HG03103 (cell line): ENCODE measurements at regions not wholly inside any gene's neighbourhood (a gene's known extent, or its start where the extent isn't known, plus 50 kb on each side); places are given as distances from the start of the nearest gene placed in this dataset.

Experiments
- ATAC-seq: cut with Tn5 transposase; IDR thresholded peaks from one replicate; pipeline ENCODE4 v1.9.1; 2021; ENCODE audit warnings: low read depth; ENCODE audit not compliant: unreplicated experiment

DNA sequence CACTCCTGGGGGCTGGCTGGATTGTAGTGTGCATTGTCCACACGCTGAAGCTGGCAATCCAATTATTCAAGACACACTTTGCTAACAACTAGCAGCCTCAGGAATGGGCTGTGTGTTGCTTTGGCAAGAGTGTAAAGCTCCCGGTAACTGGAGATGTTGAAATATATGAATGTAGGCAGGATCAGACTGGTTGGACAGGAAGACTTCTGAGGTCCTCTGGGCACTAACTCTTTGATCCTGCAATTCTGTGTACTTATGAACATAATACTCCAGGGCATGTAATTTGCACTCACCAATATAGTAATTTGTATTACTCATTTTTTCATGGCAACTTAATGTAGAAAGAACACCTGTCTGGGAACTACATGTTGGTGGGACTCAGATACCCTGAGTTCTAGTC, 106.7 kb upstream of the SLC28A3 start:
- no peak for ATAC-seq

DNA sequence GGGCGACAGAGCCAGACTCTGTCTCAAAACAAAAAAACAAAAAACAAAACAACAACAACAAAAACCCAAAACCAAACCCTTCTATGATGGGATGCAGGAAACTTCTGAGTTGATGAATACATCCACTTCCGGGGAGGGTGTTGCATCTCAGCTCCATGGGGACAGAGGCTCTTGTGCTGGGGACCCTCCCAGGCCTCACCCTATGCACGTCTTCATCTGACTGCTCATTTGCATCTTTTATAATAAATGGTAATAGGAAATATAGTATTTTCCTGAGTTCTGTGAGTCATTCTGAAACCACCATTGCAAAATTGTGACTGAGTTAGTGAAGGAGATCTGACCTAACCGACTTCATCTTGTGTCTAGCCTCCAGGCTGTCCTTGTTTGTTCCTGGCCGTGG, 109.5 kb upstream of the SLC28A3 start:
- ATAC-seq: no peak

DNA sequence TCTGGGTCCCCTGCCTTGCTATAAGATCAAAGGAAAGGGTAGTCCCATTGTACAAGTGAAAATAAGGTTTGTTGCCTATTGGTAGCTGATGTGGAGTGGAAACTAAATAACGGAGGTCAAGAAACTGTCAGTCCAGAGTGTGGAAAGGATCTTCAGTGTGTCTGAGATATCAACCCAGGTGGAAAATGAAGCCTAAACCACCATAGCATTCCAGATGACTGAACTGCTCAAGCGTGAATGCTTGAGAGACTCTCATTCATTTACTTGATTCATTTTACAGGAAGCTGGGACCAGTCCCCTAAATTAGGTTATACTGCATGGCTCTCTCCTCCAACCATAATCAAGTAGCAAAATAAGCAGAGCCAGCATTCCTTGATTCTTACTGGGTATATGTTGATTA, 116.0 kb upstream of the SLC28A3 start:
- ATAC-seq: no peak

DNA sequence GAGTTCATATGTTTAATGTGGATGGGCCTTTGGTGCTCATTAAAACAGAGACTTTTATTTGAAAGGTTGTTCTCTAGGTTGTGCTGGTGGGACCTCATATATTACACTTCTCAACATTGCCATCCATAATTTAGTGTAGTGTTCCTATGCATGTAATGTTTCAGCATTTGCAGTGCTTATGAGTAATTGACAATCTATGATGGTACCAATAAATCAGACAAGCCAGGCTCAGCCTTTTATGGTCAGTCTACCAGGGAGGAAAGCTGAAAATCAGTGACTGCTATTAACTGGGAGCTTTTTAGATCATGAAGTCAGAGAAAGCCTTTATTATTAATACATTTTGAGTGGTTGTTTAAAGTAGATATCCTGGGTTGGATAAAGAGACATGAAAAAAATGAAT, 120.1 kb upstream of the SLC28A3 start:
- ATAC-seq: no peak

DNA sequence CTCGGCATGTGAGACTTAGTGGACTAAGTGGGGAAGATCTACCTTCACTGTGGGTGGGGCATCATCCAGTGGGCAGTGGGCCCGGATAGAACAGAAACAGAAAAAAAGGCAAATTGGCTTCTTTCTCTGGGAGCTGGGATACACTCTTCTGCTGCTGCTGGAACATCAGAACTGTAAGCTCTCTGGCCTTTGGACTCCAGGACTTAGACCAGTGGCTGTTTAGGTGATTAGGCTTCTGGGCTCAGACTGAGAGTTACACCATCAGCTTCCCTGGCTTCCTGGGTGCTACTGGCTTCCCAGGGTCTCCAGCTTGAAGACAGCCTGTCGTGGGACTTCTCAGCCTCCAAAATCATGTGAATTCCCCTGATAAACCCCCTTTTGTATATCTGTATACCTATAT, 122.7 kb upstream of the SLC28A3 start:
- ATAC-seq: no peak

DNA sequence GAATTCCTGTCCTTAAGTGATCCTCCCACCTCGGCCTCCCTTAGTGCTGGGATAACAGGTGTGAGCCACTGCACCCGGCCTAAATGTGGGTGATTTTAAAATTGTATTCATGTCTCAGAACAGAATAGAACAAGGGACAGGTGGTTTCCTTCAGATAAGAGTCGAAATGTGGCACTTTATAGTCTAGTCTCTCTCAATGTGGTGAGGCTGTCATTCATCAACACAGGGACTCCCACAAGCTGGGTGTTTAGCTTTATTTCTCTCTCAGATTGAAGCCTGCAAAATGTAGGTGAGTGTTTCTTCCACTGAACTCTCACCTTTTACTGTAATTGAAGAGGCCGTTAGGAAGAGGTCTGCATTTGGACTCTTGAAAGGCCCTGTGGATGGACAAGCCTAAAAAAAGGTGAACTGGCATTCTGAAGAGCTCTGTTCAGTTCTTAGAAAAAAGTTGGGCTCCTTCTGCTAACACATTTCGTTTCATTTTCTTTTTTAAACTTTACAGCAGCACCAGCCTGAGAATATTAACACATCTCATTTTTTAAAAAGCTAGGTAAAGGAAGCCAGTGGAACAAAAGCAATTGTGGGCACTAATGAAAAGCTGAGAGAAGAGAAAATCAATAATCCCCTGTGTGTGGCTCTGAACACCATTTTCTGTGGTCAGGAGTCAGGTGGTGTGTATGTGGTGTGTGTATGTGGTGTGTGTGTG, 126.2 kb upstream of the SLC28A3 start:
- ATAC-seq: no peak

DNA sequence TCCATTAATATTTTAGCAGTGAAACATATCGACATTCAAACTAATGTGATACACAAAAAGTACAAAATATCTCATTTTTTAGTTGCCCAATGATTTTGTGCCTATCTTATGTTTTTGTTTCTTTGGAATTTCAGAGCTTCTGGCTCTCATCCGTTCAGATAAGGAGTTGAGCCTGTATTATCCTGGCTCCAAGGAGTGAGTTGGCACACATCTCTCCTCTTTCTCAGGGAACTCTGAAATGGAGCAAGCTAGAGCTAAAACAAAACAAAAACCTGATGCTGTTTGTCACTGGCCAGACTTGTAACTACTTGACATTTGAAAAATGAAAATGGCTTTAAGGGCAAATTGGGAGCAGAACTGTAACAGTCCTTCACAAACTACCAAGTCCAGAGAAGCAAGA, 131.3 kb upstream of the SLC28A3 start:
- no peak for ATAC-seq

DNA sequence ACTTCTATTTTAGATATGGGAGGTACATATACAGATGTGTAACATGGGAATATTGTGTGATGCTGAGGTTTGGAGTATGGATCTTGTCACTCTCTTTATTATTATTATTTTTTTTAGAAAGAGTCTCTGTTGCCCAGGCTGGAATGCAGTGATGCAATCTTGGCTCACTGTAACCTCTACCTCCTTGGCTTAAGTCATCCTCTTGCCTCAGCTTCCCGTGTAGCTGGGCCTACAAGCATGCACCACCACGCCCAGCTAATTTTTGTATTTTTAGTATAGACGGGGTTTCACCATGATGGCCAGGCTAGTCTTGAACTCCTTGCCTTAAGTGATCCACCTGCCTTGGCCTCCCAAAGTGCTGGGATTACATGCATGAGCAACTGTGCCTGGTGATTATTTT, 138.4 kb upstream of the SLC28A3 start:
- no peak for ATAC-seq

DNA sequence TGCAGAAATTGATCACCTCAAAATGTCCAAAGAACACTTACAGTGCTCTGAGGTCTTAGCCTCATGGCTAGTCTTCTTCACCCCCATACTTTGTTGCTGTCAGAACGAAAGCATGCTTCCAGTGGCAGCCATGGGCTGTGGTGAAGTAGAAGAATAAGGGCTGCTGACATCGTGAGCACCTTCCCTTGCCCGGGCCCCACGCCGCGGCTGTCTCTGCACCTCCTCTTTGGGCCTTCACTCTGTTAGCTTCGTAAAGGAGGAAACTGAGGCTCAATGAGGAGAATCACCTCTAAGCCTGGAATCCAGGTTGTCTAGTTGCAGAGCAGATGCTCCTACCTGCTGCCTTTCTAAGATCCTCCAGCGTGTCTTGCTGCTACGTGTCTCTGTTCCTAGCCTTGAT, 139.5 kb upstream of the SLC28A3 start:
- no peak for ATAC-seq

DNA sequence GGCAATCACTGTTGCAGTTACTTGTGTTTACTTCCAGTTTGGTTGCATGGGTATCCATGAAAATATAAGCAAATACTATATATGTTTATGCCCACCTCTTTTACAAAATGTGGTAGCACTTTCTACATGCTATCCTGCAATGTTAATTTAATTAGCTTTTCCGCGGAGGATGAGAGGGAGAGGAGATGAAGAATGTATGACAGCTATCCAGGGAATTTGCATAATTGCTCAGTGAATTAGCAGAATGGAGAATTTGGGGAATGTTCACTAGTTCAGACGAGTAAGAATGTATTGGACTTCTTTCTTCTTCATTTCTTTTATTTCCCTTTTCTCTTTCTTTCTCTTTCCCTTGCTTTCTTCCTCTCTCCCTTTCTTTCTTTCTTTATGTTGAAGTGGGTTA, 140.7 kb upstream of the SLC28A3 start:
- ATAC-seq: no peak

DNA sequence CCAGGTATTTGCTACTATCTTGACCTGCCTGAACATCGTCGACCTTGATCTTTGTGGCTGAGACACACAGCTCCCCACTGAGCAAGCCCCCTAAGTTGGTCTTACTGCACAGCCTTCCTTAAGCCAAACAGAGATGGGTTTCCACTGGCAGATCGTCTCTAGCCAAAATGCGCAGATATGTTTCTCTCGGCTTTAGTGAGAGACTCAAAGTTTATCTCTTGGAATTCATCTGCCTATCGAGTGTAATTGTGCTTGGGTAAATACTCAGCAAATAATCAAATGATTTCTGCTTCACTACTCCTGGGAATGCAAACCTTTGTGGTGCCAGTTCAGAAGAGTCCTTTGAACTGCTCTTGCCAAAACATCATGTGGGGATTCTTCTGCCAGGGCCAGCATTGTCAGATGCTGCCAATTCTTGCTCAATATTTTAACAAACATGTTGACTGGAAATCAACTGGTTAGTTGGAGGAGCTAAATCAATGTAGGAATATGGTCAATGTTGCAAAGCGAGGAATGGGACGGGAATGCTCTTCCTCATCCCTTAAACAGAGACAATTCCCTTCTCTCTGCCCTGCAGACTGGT, 141.2 kb upstream of the SLC28A3 start:
- ATAC-seq: no peak

DNA sequence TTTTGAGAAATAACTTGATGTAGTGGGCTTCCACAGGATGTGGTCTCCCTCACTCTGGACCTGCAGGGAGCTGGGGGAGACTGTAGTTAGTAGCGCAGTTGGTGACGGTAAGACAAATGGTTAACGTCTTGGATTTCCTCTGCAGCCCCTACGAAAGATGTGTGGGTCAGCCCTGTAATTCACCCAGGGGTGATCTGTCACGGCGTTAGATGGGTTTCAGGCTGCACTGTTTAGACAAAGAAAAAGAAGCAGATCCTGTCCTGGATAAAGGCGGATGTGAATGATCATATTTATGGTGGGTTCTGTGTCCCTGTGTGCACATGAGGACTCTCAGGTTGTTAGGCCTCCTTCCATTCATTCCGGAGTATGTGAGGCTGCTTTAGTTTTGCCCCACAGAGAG, 142.0 kb upstream of the SLC28A3 start:
- no peak for ATAC-seq

DNA sequence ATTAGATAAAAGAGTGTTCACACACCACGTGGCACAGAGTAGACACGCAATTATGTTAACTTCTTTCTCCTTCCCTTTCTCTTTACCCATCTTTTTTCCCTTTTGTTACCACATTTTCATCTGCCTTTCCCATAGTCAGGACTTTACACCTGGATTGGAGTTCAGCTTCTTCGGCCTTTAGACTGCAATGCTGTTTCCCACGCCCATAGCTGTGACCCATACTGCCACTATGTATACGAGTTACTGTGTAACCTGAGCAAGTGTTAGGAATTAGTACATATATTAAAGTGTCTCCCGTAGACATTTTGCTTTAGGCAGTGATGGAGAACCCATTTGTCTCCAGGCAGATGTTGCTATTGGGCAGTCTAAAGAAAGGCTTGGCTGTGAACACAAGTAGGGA, 143.6 kb upstream of the SLC28A3 start:
- ATAC-seq: no peak

DNA sequence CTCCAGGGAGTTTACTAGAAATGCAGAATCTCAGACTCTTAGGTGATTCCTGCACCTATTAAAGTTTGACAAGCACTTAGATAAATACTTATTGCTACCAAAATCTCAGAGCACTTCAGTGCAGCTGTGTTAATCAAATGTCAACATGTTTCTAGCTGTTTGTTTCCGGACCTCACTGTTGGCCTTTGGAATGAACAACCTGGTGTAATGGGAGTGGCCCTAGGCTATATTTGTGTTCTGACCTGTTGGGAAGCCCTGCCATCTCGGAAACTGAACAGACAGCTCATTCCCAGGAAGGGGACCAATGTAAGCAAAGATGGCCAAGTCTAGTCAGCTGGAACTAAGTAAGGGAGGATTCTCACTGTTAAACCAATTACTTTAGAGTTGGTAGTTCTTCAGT, 145.0 kb upstream of the SLC28A3 start:
- no peak for ATAC-seq

DNA sequence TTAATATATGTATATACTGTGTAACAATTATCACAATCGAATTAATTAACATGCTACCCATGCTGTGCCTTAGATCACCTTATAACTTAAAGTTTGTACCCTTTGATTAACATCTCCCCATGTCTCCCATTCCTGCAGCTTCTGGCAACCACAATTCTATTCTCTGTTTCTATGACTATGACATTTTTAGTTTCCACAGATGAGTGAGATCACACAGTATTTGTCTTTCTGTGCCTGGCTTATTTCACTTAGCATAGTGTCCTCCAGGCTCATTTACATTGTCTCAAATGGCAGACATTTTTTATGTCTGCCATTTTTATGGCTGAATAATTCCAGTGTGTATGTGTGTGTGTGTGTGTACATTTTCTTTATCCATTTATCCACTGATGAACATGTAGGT, 146.1 kb upstream of the SLC28A3 start:
- ATAC-seq: no peak

DNA sequence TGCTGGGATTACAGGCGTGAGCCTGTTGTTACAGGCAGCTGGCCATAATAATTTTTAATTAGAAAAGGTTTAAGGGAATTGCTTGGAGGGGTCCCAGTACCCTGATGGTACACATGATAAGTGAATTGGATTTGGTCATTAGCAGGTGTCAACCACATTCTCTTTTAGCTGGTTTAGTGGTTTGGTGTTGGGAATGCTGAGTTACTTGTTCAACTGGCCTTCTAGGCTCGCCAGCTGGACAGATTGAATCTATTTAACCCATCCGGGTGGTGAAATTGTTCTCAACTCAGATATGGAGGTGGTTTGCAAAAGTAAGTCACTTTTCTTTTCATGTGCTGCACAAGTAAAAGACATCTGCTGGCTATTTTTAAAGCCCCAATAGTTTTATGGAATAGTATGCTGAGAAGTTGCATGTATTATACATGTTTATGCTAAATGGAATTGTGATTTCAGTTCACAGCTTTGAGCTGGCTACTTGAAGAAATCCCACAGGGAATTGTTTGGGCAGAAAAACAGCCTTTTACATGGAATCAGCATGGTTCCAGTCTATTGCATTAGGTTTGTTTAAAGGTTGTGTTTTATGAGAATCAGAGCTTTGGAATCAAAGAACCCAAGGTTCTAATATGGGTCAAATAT, 149.8 kb upstream of the SLC28A3 start:
- no peak for ATAC-seq

DNA sequence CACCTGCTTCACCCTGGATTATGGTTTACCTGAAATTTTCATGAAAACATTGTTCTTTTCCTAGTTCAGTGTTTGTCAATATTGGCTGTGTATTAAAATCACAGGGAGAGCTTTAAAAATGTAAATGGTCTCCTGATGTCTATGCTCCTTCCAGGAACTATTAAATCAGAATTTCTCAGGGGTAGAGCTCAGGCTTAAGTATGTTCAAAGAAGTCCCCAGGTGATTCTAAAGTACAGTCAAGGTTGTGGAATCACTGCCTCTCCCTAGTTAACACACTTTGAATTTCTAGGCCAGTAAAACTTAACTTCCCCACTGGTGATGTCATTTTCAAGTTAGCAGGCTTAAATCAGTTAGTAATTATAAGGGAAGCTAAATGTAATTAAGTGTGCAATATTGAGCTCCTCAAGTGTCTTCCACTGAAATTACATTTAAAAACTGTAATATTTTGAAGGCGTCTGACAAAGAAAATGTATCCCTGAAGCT, 150.3 kb upstream of the SLC28A3 start:
- ATAC-seq: no peak

DNA sequence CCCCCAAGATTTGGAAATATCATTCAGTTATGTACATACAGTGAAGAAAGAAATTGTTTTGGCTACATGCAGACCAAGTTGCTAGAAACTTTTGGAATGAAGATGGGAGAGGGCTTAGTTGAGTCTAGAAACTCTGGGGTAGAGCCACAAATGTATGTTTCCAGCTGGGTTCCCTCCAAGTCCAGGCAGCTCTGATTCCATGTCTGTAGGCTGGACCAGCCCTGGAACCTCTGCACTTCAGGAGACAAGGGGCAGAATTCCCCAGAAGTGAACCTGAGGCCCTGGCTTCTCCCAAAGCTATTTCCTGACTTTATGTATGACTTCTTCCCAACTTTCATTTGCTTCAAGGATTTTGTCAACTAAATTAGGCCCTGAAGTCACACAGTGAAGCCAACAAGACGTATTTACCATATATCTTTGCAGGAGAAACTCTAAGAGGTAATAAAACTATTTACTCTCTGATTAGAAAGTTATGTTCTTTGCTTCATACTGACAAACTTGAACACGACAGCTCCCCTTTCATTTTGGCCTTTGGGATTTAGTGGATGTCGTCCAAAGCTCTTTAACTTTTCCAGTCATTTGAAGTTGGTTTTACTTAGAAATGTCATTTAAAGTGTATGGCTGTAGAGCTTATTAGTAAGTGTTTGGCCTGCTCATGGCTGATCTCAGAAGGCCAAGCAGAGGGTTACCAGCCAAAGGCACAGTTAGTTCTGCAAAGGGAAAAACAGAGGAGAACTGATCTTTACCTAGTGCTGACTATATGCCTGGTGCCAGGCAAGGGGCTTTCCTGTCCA, 152.0 kb upstream of the SLC28A3 start:
- ATAC-seq: no peak

DNA sequence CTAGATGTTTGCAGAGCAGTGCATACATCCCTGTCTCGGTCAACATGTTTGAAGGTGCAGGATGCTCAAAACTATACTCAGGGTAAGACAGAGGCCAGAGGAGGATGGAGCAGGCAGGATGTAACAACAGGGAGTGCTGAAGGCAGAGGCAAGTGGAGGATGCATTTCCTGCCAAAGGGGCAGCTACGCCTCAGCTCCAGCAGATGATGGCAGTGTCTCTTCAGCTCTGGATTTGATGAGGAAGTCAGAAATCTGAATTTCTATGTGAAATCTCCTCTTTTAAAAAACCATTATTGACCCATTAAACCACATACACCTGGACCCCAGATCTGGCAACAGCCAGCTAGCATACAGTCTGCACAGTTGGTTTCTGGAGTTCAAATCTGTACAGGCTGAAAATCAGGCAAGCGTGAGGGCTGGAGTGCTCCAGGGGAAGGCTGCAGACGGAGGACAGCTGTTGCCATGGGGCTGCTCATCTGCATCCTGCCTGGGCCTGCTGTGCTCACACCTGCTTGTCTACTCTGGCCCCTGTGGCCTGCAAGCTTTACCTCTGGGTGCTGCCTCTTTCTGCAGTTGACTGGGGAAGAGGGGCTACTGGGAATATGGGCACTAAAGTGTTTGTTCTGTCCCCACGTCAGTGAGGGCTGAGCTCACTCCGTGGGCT, 152.9 kb upstream of the SLC28A3 start:
- no peak for ATAC-seq

DNA sequence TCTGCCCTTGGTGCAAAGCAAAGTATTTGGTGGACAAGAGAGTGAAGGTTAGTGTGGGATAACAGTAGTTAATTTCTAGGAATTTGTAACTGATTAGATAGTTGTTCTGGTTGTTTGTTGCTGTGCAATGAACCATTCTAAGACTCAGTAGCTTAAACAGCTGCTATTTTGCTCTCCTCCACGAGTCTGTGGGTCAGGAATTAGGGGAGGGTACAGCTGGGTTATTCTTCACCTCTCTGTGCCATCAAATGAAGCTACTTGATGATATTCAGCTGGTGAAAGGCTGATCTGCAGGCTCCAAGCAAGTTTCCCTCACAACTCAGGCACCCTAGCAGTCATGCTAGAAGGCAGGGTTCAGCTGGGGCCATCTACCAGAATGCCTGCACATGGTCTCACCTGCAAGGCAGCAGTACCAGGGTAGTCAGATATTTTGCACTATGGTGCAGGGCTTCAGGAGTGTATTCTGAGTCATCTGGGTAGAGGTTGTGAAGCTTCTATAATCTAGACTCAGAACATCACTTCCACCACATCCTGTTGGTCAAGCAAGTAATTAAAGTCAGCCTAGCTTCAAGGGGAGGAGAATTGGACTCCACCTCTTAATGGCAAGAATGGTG, 159.5 kb upstream of the SLC28A3 start:
- ATAC-seq: peak; percentile 86
